Hepatocyte (in vitro differentiated cells): ENCODE measurements at regions not wholly inside any gene's neighbourhood (a gene's known extent, or its start where the extent isn't known, plus 50 kb on each side); places are given as distances from the start of the nearest gene placed in this dataset.
A peak's percentile ranks its signal among the peaks of the same experiment; 100 is the strongest.

Experiments used
- EZH2 ChIP-seq: fragments of 200-600 bp; sonication (generic); IDR thresholded peaks from 2 replicates; pipeline ENCODE4 v1.6.1; 2016; ENCODE audit warnings: antibody characterized with exemption, mild to moderate bottlenecking, borderline replicate concordance
- EZH2phosphoT487 ChIP-seq: fragments of 200-600 bp; sonication (generic); IDR thresholded peaks from one replicate; pipeline ENCODE4 v1.6.1; 2018; ENCODE audit warnings: antibody characterized with exemption, mild to moderate bottlenecking, low read depth, moderate library complexity; ENCODE audit not compliant: unreplicated experiment, severe bottlenecking
- TF ChIP-seq, protein P1 (sequence below): fragments of 200-600 bp; sonication (generic); IDR thresholded peaks from 2 replicates; pipeline ENCODE4 v1.5.1; 2016; ENCODE audit warnings: antibody characterized with exemption, mild to moderate bottlenecking; ENCODE audit not compliant: poor library complexity

DNA sequence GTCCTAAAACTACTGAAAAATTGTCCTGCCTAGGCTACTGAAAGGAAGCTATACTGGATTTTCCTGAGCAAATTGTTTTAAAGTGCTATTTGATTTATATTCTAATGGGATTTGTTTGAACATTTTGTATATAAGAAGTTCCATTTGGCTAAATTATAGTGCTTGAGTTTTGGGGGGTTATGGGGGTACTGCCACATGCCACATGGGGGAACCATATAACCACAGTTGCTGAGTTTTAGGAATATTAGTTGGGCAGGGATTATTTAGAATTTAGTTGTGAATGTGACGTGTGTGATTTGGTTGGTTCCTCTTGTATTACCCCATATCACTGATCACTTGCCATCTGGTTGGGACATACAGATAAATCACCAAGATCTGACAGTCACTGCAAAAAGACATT, 224.5 kb upstream of the TAPT1 start:
- TF ChIP-seq, protein P1, sequence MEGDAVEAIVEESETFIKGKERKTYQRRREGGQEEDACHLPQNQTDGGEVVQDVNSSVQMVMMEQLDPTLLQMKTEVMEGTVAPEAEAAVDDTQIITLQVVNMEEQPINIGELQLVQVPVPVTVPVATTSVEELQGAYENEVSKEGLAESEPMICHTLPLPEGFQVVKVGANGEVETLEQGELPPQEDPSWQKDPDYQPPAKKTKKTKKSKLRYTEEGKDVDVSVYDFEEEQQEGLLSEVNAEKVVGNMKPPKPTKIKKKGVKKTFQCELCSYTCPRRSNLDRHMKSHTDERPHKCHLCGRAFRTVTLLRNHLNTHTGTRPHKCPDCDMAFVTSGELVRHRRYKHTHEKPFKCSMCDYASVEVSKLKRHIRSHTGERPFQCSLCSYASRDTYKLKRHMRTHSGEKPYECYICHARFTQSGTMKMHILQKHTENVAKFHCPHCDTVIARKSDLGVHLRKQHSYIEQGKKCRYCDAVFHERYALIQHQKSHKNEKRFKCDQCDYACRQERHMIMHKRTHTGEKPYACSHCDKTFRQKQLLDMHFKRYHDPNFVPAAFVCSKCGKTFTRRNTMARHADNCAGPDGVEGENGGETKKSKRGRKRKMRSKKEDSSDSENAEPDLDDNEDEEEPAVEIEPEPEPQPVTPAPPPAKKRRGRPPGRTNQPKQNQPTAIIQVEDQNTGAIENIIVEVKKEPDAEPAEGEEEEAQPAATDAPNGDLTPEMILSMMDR: peak; percentile 14
- no peak for TF ChIP-seq EZH2
- TF ChIP-seq EZH2phosphoT487: no peak
